Activated CD8-positive, alpha-beta T cell treated with anti-CD3 and anti-CD28 coated beads, Interleukin-2, amount 10 ng/mL, durations not matched to agents 7 days and 5 days (primary cell): ENCODE measurements at regions not wholly inside any gene's neighbourhood (a gene's known extent, or its start where the extent isn't known, plus 50 kb on each side); places are given as distances from the start of the nearest gene placed in this dataset.

Experiments
- ATAC-seq: fragments of 150-1000 bp; cut with Tn5 transposase; one replicate; pipeline ENCODE4 v1.10.0; 2021; ENCODE audit warnings: moderate library complexity
- CTCF ChIA-PET: fragments of 350-600 bp; sonication (Branson Sonifier 250); formaldehyde crosslinking; loops from one replicate; lab custom pipeline; 2021; ENCODE audit warnings: antibody characterized with exemption; lab: Charles Lee
- POLR2A ChIA-PET: fragments of 350-600 bp; sonication (Branson Sonifier 250); formaldehyde crosslinking; loops from one replicate; lab custom pipeline; 2021; ENCODE audit warnings: antibody characterized with exemption; lab: Charles Lee
- DNase-seq: peaks from one replicate; pipeline ENCODE4 v3.0.0-alpha.2; 2020
- H3K27ac Mint-ChIP-seq: one replicate; pipeline ENCODE4 v1.8.0; 2021; ENCODE audit warnings: mild to moderate bottlenecking, mixed read lengths
- H3K27me3 Mint-ChIP-seq: one replicate; pipeline ENCODE4 v1.8.0; 2021; ENCODE audit warnings: low read depth, mixed read lengths
- H3K36me3 Mint-ChIP-seq: one replicate; pipeline ENCODE4 v1.8.0; 2021; ENCODE audit warnings: low read depth, mixed read lengths
- H3K4me1 Mint-ChIP-seq: one replicate; pipeline ENCODE4 v1.8.0; 2021; ENCODE audit warnings: low read depth, mixed read lengths
- H3K4me3 Mint-ChIP-seq: one replicate; pipeline ENCODE4 v1.8.0; 2021; ENCODE audit warnings: mild to moderate bottlenecking, mixed read lengths
- H3K9me3 Mint-ChIP-seq: one replicate; pipeline ENCODE4 v1.8.0; 2022; ENCODE audit warnings: mixed read lengths; ENCODE audit not compliant: insufficient read depth

DNA sequence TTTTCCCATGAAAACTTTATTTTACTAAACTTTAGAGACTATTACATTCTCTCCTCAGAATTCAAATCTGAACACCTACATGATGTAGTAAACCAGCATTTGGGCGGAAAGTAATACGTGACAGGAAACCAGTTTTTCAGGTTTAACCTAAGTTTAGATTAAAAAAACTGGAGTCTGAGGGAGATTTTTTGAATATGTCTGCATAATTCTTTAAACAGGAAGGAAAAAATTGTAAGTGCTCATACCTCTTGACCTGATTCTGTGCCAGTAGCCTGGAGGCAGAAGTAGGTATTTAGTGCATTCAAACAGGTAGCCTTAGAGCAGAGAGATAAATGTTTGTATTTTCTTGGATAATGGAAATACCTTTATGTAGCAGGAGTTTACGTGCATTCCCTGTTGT lies 224.3 kb downstream of the MDFIC start:
- no peak overlapping the region for H3K27ac Mint-ChIP-seq

DNA sequence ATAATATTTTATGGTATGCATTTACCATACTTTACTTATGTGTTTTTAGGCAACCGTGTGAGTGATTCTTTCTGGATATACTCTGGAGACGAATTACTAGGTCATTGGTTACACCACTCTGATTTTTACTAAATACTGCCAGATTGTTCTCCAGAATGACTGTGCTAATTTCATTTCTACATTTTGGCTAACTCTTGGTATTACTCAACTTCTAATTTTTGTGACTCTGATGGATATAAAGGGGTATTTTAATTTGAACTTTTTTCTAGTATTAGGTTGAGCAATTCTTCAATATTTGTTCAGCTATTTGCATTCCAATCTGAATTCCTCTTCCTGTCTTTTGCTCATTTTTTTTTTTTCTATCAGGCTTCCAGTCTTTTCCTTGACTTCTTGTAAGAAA lies 223.6 kb downstream of the MDFIC start:
- DNase-seq, result no peak
- peaks cover 2% of the 10 kb centered on the region for H3K27me3 Mint-ChIP-seq
- CTCF ChIA-PET, result no interaction called here
- no peaks in the 10 kb centered on the region for H3K4me1 Mint-ChIP-seq
- POLR2A ChIA-PET, result no interaction called here
- no peak overlapping the region for H3K4me3 Mint-ChIP-seq
- no peaks in the 10 kb centered on the region for H3K9me3 Mint-ChIP-seq
- no peaks in the 10 kb centered on the region for H3K36me3 Mint-ChIP-seq
- ATAC-seq, result no peak
- H3K27ac Mint-ChIP-seq, result no peak overlapping the region

More for the DNA sequence above, 224.3 kb downstream of the MDFIC start:
- Mint-ChIP-seq H3K36me3 (no peaks in the 10 kb centered on the region), H3K9me3 (no peaks in the 10 kb centered on the region), H3K4me1 (no peaks in the 10 kb centered on the region), H3K27me3 (peaks cover 2% of the 10 kb centered on the region), H3K4me3 (no peak overlapping the region)
- ChIA-PET CTCF (no interaction called here), POLR2A (no interaction called here)
- DNase-seq (no peak), ATAC-seq (no peak)

- DNase-seq (no peak), ATAC-seq (no peak)
- no peak overlapping the region for H3K27ac Mint-ChIP-seq
- peaks cover 23% of the 10 kb centered on the region for H3K4me1 Mint-ChIP-seq
- H3K36me3 Mint-ChIP-seq, result peaks cover 2% of the 10 kb centered on the region
- H3K4me3 Mint-ChIP-seq, result no peak overlapping the region
- H3K9me3 Mint-ChIP-seq, result peaks cover 4% of the 10 kb centered on the region
- ChIA-PET POLR2A (no interaction called here), CTCF (no interaction called here)
- H3K27me3 Mint-ChIP-seq, result no peaks in the 10 kb centered on the region
Measured at GRCh38 chr7:115137816-115138215, 215.9 kb downstream of the MDFIC start.

GRCh38 chr7:115136796-115137443 lies 215.0 kb downstream of the MDFIC start:
- POLR2A ChIA-PET, result no interaction called here
- DNase-seq, result no peak
- H3K4me1 Mint-ChIP-seq, result peaks cover 26% of the 10 kb centered on the region
- H3K27me3 Mint-ChIP-seq, result no peaks in the 10 kb centered on the region
- H3K27ac Mint-ChIP-seq, result no peak overlapping the region
- peaks cover 4% of the 10 kb centered on the region for H3K9me3 Mint-ChIP-seq
- peaks cover 2% of the 10 kb centered on the region for H3K36me3 Mint-ChIP-seq
- ATAC-seq, result no peak
- CTCF ChIA-PET, result no interaction called here
- no peak overlapping the region for H3K4me3 Mint-ChIP-seq

- no peak overlapping the region for H3K27ac Mint-ChIP-seq
- DNase-seq (no peak), ATAC-seq (peak; percentile 63)
- ChIA-PET POLR2A (no interaction called here), CTCF (no interaction called here)
- H3K4me1 Mint-ChIP-seq, result peaks cover 26% of the 10 kb centered on the region
- peaks cover 4% of the 10 kb centered on the region for H3K9me3 Mint-ChIP-seq
- H3K27me3 Mint-ChIP-seq, result no peaks in the 10 kb centered on the region
- H3K36me3 Mint-ChIP-seq, result peaks cover 2% of the 10 kb centered on the region
- no peak overlapping the region for H3K4me3 Mint-ChIP-seq
Measured at GRCh38 chr7:115135769-115136410, 214.0 kb downstream of the MDFIC start.

DNA sequence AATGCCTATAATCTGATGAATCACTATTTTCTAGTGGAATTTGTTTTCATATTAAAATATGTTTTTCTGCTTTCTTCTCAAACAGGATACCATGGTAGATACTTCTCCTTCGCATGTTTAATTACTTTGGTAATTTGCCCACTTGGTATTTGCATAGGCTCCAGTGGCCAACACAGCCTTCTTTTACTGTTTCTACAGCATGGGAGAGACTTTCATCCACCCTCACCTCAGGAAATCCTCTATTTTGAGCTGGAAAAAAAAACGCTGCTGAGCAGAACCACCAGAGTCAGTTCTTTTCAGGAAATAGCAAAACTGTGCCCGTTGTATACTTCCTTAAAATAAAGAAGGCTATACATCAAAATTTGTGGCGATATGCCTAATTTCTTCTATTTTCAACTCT lies 213.3 kb downstream of the MDFIC start:
- Mint-ChIP-seq H3K27me3 (no peaks in the 10 kb centered on the region), H3K4me3 (no peak overlapping the region), H3K9me3 (peaks cover 4% of the 10 kb centered on the region), H3K27ac (no peak overlapping the region), H3K36me3 (peaks cover 2% of the 10 kb centered on the region), H3K4me1 (peaks cover 26% of the 10 kb centered on the region)
- POLR2A ChIA-PET, result interaction anchor here (0.6 kb wide), 1 partner anchor 158 kb away, joined by 3 read pairs; no protein-coding TSS in a partner anchor
- DNase-seq, result no peak
- no peak for ATAC-seq
- CTCF ChIA-PET, result no interaction called here

GRCh38 chr7:115133248-115133647 lies 211.4 kb downstream of the MDFIC start:
- ATAC-seq (no peak), DNase-seq (no peak)
- H3K27me3 Mint-ChIP-seq, result no peaks in the 10 kb centered on the region
- peaks cover 2% of the 10 kb centered on the region for H3K36me3 Mint-ChIP-seq
- POLR2A ChIA-PET, result no interaction called here
- CTCF ChIA-PET, result no interaction called here
- H3K4me3 Mint-ChIP-seq, result no peak overlapping the region
- no peak overlapping the region for H3K27ac Mint-ChIP-seq
- peaks cover 4% of the 10 kb centered on the region for H3K9me3 Mint-ChIP-seq
- peaks cover 26% of the 10 kb centered on the region for H3K4me1 Mint-ChIP-seq

DNA sequence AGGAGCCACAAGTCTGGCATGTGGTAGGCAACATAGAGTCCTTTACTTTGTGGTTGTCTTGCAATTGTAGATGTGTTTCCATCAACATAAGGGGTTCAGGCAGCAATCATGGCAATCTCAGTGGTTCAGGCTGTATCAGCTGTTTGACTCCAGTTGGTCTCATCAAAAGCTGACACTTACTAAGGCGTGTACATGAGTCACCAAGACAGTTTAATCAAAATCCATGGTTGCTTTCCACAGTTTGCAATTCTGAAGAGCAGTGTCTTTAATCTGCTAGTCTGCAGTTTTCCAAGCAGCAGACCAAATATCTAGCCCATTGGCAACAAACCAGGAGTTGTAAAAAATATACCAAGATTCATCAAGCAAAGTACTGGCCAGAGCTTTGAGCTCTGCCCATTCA lies 210.2 kb downstream of the MDFIC start:
- no peak for DNase-seq
- peaks cover 4% of the 10 kb centered on the region for H3K9me3 Mint-ChIP-seq
- ChIA-PET CTCF (no interaction called here), POLR2A (no interaction called here)
- no peak overlapping the region for H3K27ac Mint-ChIP-seq
- no peak overlapping the region for H3K4me3 Mint-ChIP-seq
- H3K36me3 Mint-ChIP-seq, result peaks cover 2% of the 10 kb centered on the region
- no peak for ATAC-seq
- peaks cover 24% of the 10 kb centered on the region for H3K4me1 Mint-ChIP-seq
- H3K27me3 Mint-ChIP-seq, result no peaks in the 10 kb centered on the region

DNA sequence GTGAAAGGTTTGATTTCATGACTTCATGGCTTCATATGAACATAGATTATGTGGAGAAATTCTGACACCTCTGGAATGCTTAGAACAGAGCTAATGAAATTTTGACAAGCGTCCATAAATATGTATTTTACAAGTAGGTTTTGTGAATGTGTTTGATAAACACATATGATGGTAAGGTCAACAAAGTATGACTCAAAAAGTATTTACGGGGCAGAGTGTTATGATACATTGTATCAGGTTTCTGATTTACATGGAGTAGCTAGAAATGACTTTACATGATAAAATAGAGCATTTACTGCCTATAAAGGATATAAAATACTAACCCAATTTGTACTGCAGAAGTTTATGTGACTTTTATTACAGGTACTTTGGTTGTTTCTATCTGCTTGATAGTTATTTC lies 206.3 kb downstream of the MDFIC start:
- no peak for DNase-seq
- H3K36me3 Mint-ChIP-seq, result peaks cover under 1% of the 10 kb centered on the region
- no peak overlapping the region for H3K27ac Mint-ChIP-seq
- peaks cover under 1% of the 10 kb centered on the region for H3K9me3 Mint-ChIP-seq
- H3K27me3 Mint-ChIP-seq, result no peaks in the 10 kb centered on the region
- ATAC-seq, result no peak
- peaks cover 7% of the 10 kb centered on the region for H3K4me1 Mint-ChIP-seq
- no peak overlapping the region for H3K4me3 Mint-ChIP-seq
- CTCF ChIA-PET, result no interaction called here
- POLR2A ChIA-PET, result no interaction called here

GRCh38 chr7:115127399-115128021 lies 205.6 kb downstream of the MDFIC start:
- Mint-ChIP-seq H3K27ac (no peak overlapping the region), H3K4me1 (peaks cover 1% of the 10 kb centered on the region), H3K4me3 (no peak overlapping the region), H3K36me3 (no peaks in the 10 kb centered on the region), H3K27me3 (no peaks in the 10 kb centered on the region), H3K9me3 (no peaks in the 10 kb centered on the region)
- ChIA-PET POLR2A (no interaction called here), CTCF (no interaction called here)
- DNase-seq (no peak), ATAC-seq (no peak)

DNA sequence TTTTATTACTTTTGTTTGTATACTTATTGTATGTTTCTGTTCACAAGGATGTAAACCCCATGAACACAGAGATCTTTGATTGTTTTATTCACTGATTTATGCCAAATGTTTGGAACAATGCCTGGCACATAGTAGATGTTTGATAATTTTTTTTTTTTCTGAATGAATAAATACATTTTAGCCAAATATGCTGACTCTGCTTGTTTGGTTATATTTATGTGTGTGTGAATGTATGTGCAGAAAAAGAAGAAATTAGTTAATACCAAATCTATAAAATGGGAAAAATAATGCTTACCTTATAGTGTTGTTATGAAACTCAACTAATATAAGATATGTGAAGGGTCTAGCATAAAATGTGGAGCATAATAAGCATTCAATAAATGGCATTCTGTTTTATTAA lies 203.9 kb downstream of the MDFIC start:
- POLR2A ChIA-PET, result no interaction called here
- CTCF ChIA-PET, result interaction anchor here (0.7 kb wide), 1 partner anchor 69 kb away, joined by 3 read pairs; no protein-coding TSS in a partner anchor
- Mint-ChIP-seq H3K9me3 (no peaks in the 10 kb centered on the region), H3K36me3 (no peaks in the 10 kb centered on the region), H3K4me3 (no peak overlapping the region), H3K27ac (no peak overlapping the region), H3K4me1 (peaks cover 2% of the 10 kb centered on the region), H3K27me3 (no peaks in the 10 kb centered on the region)
- ATAC-seq (no peak), DNase-seq (no peak)

- Mint-ChIP-seq H3K4me3 (no peak overlapping the region), H3K27ac (no peak overlapping the region), H3K27me3 (no peaks in the 10 kb centered on the region), H3K36me3 (no peaks in the 10 kb centered on the region), H3K4me1 (peaks cover 2% of the 10 kb centered on the region), H3K9me3 (no peaks in the 10 kb centered on the region)
- DNase-seq, result no peak
- ChIA-PET POLR2A (no interaction called here), CTCF (interaction anchor here (0.7 kb wide), 1 partner anchor 69 kb away, joined by 3 read pairs; no protein-coding TSS in a partner anchor)
- ATAC-seq, result no peak
Measured at GRCh38 chr7:115125312-115125711, 203.4 kb downstream of the MDFIC start.
